ENCODE measurements at regions not wholly inside any gene's neighbourhood (a gene's known extent, or its start where the extent isn't known, plus 50 kb on each side); places are given as distances from the start of the nearest gene placed in this dataset.

DNA sequence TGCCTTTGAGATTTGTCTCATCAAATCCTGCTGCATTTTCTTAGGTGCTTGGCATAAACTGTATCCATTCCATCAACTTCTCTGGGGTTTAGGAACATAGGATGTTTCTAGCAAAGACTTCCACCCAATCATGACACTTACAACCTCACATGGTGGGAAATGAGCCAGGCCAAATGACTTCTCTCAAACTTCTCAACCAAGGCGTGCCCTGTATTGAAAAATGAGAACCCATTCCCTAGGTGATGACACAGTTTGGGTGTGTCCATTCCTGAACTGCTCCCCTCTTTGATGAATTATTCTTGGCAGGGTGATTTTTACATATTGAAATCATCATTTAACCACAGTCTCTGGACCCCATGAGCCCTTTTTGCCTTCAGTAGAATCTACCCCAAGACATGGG, 161.1 kb downstream of the EN1 start:
- no peak overlapping the region for H3K4me3 ChIP-seq (ENCODE audit: low read depth, low read length)
- no peak for DNase-seq (ENCODE audit: low read depth)
- TF ChIP-seq, protein P1, sequence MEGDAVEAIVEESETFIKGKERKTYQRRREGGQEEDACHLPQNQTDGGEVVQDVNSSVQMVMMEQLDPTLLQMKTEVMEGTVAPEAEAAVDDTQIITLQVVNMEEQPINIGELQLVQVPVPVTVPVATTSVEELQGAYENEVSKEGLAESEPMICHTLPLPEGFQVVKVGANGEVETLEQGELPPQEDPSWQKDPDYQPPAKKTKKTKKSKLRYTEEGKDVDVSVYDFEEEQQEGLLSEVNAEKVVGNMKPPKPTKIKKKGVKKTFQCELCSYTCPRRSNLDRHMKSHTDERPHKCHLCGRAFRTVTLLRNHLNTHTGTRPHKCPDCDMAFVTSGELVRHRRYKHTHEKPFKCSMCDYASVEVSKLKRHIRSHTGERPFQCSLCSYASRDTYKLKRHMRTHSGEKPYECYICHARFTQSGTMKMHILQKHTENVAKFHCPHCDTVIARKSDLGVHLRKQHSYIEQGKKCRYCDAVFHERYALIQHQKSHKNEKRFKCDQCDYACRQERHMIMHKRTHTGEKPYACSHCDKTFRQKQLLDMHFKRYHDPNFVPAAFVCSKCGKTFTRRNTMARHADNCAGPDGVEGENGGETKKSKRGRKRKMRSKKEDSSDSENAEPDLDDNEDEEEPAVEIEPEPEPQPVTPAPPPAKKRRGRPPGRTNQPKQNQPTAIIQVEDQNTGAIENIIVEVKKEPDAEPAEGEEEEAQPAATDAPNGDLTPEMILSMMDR (IDR thresholded peaks at IDR 0.05; ENCODE audit: low read depth, low read length): no peak
- no peak for TF ChIP-seq MYC (IDR thresholded peaks at IDR 0.05; ENCODE audit: low read depth, low read length)
- no peak for TF ChIP-seq POLR2A (IDR thresholded peaks at IDR 0.05; ENCODE audit: extremely low read depth, insufficient read length)
- TF ChIP-seq, protein P2, sequence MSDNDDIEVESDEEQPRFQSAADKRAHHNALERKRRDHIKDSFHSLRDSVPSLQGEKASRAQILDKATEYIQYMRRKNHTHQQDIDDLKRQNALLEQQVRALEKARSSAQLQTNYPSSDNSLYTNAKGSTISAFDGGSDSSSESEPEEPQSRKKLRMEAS (IDR thresholded peaks at IDR 0.05; ENCODE audit: low read depth, low read length): no peak

GRCh38 chr2:118683460-118683859, 164.0 kb downstream of the EN1 start:
- H3K4me3 ChIP-seq (ENCODE audit: low read depth, low read length): no peak overlapping the region
- DNase-seq (ENCODE audit: low read depth): no peak
- TF ChIP-seq MYC (IDR thresholded peaks at IDR 0.05; ENCODE audit: low read depth, low read length): no peak
- TF ChIP-seq, protein P1 (IDR thresholded peaks at IDR 0.05; ENCODE audit: low read depth, low read length): no peak
- TF ChIP-seq POLR2A (IDR thresholded peaks at IDR 0.05; ENCODE audit: extremely low read depth, insufficient read length): no peak
- TF ChIP-seq, protein P2 (IDR thresholded peaks at IDR 0.05; ENCODE audit: low read depth, low read length): no peak

DNA sequence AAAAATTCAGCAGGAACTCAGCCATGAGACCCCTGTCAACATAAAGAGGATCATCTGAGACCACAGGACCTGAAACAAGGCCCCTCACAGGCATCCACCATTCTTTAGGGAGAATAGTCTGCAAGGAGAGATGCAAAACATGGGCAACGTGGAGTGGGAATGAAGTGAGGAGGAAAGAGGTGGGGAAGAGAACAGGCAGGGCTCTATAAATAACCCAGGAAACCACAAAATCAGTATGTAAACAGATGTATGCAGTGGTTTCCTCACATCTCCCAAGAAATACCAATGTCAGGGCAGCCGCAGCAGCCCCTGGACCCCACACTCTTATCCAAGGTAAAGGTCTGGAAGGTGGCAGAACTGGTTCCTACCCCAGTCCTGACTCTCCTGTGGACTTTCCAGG, 168.5 kb downstream of the EN1 start:
- DNase-seq (ENCODE audit: low read depth): no peak
- no peak overlapping the region for H3K4me3 ChIP-seq (ENCODE audit: low read depth, low read length)
- TF ChIP-seq, protein P2 (IDR thresholded peaks at IDR 0.05; ENCODE audit: low read depth, low read length): no peak
- TF ChIP-seq, protein P1 (IDR thresholded peaks at IDR 0.05; ENCODE audit: low read depth, low read length): no peak

- TF ChIP-seq MYC (IDR thresholded peaks at IDR 0.05; ENCODE audit: low read depth, low read length) (no peak), POLR2A (IDR thresholded peaks at IDR 0.05; ENCODE audit: extremely low read depth, insufficient read length) (no peak)
- TF ChIP-seq, protein P2 (IDR thresholded peaks at IDR 0.05; ENCODE audit: low read depth, low read length): no peak
- TF ChIP-seq, protein P1 (IDR thresholded peaks at IDR 0.05; ENCODE audit: low read depth, low read length): no peak
- no peak for DNase-seq (ENCODE audit: low read depth)
- no peak overlapping the region for H3K4me3 ChIP-seq (ENCODE audit: low read depth, low read length)
These were observed 169.9 kb downstream of the EN1 start for GRCh38 chr2:118677546-118677945.

DNA sequence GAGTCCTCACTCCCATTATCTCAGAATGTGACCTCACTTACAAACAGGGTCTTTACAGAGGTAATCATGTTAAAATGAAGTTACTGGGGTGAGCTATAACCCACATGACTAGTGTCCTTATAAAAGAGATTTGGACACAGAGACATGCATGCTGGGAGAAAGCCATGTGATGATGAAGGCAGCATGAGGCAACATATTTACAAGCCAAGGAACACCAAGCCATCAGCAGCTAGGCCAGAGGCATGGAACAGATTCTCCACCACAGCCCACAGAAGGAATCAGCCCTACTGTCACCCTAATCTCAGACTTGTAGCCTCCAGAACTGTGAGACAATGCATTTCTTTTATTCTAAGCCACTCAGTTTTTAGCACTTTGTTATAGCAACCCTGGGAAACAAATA, 171.9 kb downstream of the EN1 start:
- no peak for DNase-seq (ENCODE audit: low read depth)
- H3K4me3 ChIP-seq (ENCODE audit: low read depth, low read length): no peak overlapping the region
- no peak for TF ChIP-seq MYC (IDR thresholded peaks at IDR 0.05; ENCODE audit: low read depth, low read length)
- no peak for TF ChIP-seq POLR2A (IDR thresholded peaks at IDR 0.05; ENCODE audit: extremely low read depth, insufficient read length)
- TF ChIP-seq, protein P2 (IDR thresholded peaks at IDR 0.05; ENCODE audit: low read depth, low read length): no peak
- TF ChIP-seq, protein P1 (IDR thresholded peaks at IDR 0.05; ENCODE audit: low read depth, low read length): no peak
